GM23338 (cell line): ENCODE measurements at regions not wholly inside any gene's neighbourhood (a gene's known extent, or its start where the extent isn't known, plus 50 kb on each side); places are given as distances from the start of the nearest gene placed in this dataset.

ENCODE experiments used
- ATAC-seq: fragments of 200-7000 bp; cut with Tn5 transposase; 3 replicates; pipeline ENCODE4 v1.9.1; 2020
- DNase-seq: peaks from one replicate; pipeline ENCODE4 v3.0.0-alpha.2; 2015; ENCODE audit warnings: low spot score
- H2AFZ ChIP-seq: fragments of 200-600 bp; sonication (generic); 2 replicates; pipeline ENCODE4 v1.8.0; 2016; ENCODE audit warnings: antibody characterized with exemption, mild to moderate bottlenecking, moderate library complexity
- H3F3A ChIP-seq: fragments of 200-600 bp; sonication (generic); replicated peaks from 2 replicates; pipeline ENCODE4 v1.8.0; 2017; ENCODE audit warnings: antibody characterized with exemption, mixed run types, low read depth
- H3K27ac ChIP-seq: fragments of 200-600 bp; sonication (generic); 2 replicates; pipeline ENCODE4 v1.6.1; 2016; ENCODE audit warnings: low read depth
- H3K27me3 ChIP-seq: fragments of 200-600 bp; sonication (generic); 2 replicates; pipeline ENCODE4 v1.8.0; 2016; ENCODE audit warnings: mild to moderate bottlenecking, mixed run types, moderate library complexity; ENCODE audit not compliant: insufficient read depth
- H3K36me3 ChIP-seq: fragments of 200-600 bp; sonication (generic); 2 replicates; pipeline ENCODE4 v1.8.0; 2016; ENCODE audit warnings: mild to moderate bottlenecking; ENCODE audit not compliant: insufficient read depth
- H3K4me1 ChIP-seq: fragments of 200-600 bp; sonication (generic); 2 replicates; pipeline ENCODE4 v1.8.0; 2016; ENCODE audit warnings: mild to moderate bottlenecking, moderate library complexity; ENCODE audit not compliant: insufficient read depth
- H3K4me2 ChIP-seq: fragments of 200-600 bp; sonication (generic); 2 replicates; pipeline ENCODE4 v1.7.1; 2017; ENCODE audit warnings: mixed run types
- H3K4me3 ChIP-seq: fragments of 200-600 bp; sonication (generic); 2 replicates; pipeline ENCODE4 v1.6.1; 2016; ENCODE audit warnings: mixed run types
- H3K79me2 ChIP-seq: fragments of 200-600 bp; sonication (generic); replicated peaks from 2 replicates; pipeline ENCODE4 v1.8.0; 2017; ENCODE audit warnings: mild to moderate bottlenecking; ENCODE audit not compliant: insufficient read depth
- H3K9me2 ChIP-seq: fragments of 200-600 bp; sonication (generic); 2 replicates; pipeline ENCODE4 v1.8.0; 2017; ENCODE audit not compliant: insufficient read depth
- H4K20me1 ChIP-seq: fragments of 200-600 bp; sonication (generic); replicated peaks from 2 replicates; pipeline ENCODE4 v1.8.0; 2017; ENCODE audit warnings: mild to moderate bottlenecking; ENCODE audit not compliant: insufficient read depth
- H3K27ac Mint-ChIP-seq: 2 replicates; pipeline ENCODE4 v1.8.0; 2020; ENCODE audit warnings: inconsistent platforms, mild to moderate bottlenecking, moderate library complexity, mixed read lengths
- H3K27me3 Mint-ChIP-seq: 3 replicates; pipeline ENCODE4 v1.8.0; 2022; ENCODE audit warnings: low read depth, mild to moderate bottlenecking, moderate library complexity, mixed read lengths, inconsistent platforms; ENCODE audit not compliant: insufficient read depth, poor library complexity
- H3K36me3 Mint-ChIP-seq: 3 replicates; pipeline ENCODE4 v1.8.0; 2021; ENCODE audit warnings: low read depth, mild to moderate bottlenecking, inconsistent platforms, moderate library complexity, mixed read lengths
- H3K4me1 Mint-ChIP-seq: 3 replicates; pipeline ENCODE4 v1.8.0; 2020; ENCODE audit warnings: mild to moderate bottlenecking, inconsistent platforms, mixed read lengths
- H3K4me3 Mint-ChIP-seq: 3 replicates; pipeline ENCODE4 v1.8.0; 2021; ENCODE audit warnings: moderate library complexity, mild to moderate bottlenecking, inconsistent platforms, mixed read lengths
- H3K9me3 Mint-ChIP-seq: 3 replicates; pipeline ENCODE4 v1.8.0; 2020; ENCODE audit warnings: moderate library complexity, mild to moderate bottlenecking, inconsistent platforms, mixed read lengths
- CREB1 ChIP-seq: fragments of 250-450 bp; sonication (Bioruptor Pico); IDR thresholded peaks from 2 replicates; pipeline ENCODE4 v1.5.0; 2020; ENCODE audit warnings: low read depth, mild to moderate bottlenecking, moderate library complexity
- EZH2 ChIP-seq: fragments of 200-600 bp; sonication (generic); IDR thresholded peaks from one replicate; pipeline ENCODE4 v1.8.0; 2017; ENCODE audit warnings: antibody characterized with exemption, mild to moderate bottlenecking, low read depth; ENCODE audit not compliant: unreplicated experiment
- EZH2phosphoT487 ChIP-seq: fragments of 200-600 bp; sonication (generic); IDR thresholded peaks from one replicate; pipeline ENCODE4 v1.8.1; 2018; ENCODE audit warnings: antibody characterized with exemption; ENCODE audit not compliant: unreplicated experiment
- JUNB ChIP-seq: IDR thresholded peaks from one replicate; pipeline ENCODE4 v1.6.1; 2016; ENCODE audit warnings: antibody characterized with exemption; ENCODE audit not compliant: unreplicated experiment
- NANOG ChIP-seq: IDR thresholded peaks from 2 replicates; pipeline ENCODE4 v1.6.1; 2016; ENCODE audit warnings: antibody characterized with exemption, borderline replicate concordance
- POLR2AphosphoS5 ChIP-seq: IDR thresholded peaks from 2 replicates; pipeline ENCODE4 v1.6.1; 2016; ENCODE audit warnings: antibody characterized with exemption, low read depth
- ZNF114 ChIP-seq: fragments of 250-450 bp; sonication (Bioruptor Pico); IDR thresholded peaks from 2 replicates; pipeline ENCODE4 v1.5.0; 2020; ENCODE audit warnings: mild to moderate bottlenecking, moderate library complexity
- ZNF331 ChIP-seq: fragments of 250-450 bp; sonication (Bioruptor Pico); IDR thresholded peaks from 2 replicates; pipeline ENCODE4 v1.5.0; 2020; ENCODE audit warnings: low read depth, mild to moderate bottlenecking, moderate library complexity
- TF ChIP-seq, protein P1 (sequence below): fragments of 250-450 bp; sonication (Bioruptor Pico); IDR thresholded peaks from 2 replicates; pipeline ENCODE4 v1.5.0; 2020; ENCODE audit warnings: mild to moderate bottlenecking, moderate library complexity
- TF ChIP-seq, protein P2 (sequence below): IDR thresholded peaks from 2 replicates; pipeline ENCODE4 v1.6.1; 2016; ENCODE audit warnings: antibody characterized with exemption

GRCh38 chrX:13487731-13488505 is 81.5 kb upstream of the EGFL6 start (continued):
- TF ChIP-seq, protein P1, sequence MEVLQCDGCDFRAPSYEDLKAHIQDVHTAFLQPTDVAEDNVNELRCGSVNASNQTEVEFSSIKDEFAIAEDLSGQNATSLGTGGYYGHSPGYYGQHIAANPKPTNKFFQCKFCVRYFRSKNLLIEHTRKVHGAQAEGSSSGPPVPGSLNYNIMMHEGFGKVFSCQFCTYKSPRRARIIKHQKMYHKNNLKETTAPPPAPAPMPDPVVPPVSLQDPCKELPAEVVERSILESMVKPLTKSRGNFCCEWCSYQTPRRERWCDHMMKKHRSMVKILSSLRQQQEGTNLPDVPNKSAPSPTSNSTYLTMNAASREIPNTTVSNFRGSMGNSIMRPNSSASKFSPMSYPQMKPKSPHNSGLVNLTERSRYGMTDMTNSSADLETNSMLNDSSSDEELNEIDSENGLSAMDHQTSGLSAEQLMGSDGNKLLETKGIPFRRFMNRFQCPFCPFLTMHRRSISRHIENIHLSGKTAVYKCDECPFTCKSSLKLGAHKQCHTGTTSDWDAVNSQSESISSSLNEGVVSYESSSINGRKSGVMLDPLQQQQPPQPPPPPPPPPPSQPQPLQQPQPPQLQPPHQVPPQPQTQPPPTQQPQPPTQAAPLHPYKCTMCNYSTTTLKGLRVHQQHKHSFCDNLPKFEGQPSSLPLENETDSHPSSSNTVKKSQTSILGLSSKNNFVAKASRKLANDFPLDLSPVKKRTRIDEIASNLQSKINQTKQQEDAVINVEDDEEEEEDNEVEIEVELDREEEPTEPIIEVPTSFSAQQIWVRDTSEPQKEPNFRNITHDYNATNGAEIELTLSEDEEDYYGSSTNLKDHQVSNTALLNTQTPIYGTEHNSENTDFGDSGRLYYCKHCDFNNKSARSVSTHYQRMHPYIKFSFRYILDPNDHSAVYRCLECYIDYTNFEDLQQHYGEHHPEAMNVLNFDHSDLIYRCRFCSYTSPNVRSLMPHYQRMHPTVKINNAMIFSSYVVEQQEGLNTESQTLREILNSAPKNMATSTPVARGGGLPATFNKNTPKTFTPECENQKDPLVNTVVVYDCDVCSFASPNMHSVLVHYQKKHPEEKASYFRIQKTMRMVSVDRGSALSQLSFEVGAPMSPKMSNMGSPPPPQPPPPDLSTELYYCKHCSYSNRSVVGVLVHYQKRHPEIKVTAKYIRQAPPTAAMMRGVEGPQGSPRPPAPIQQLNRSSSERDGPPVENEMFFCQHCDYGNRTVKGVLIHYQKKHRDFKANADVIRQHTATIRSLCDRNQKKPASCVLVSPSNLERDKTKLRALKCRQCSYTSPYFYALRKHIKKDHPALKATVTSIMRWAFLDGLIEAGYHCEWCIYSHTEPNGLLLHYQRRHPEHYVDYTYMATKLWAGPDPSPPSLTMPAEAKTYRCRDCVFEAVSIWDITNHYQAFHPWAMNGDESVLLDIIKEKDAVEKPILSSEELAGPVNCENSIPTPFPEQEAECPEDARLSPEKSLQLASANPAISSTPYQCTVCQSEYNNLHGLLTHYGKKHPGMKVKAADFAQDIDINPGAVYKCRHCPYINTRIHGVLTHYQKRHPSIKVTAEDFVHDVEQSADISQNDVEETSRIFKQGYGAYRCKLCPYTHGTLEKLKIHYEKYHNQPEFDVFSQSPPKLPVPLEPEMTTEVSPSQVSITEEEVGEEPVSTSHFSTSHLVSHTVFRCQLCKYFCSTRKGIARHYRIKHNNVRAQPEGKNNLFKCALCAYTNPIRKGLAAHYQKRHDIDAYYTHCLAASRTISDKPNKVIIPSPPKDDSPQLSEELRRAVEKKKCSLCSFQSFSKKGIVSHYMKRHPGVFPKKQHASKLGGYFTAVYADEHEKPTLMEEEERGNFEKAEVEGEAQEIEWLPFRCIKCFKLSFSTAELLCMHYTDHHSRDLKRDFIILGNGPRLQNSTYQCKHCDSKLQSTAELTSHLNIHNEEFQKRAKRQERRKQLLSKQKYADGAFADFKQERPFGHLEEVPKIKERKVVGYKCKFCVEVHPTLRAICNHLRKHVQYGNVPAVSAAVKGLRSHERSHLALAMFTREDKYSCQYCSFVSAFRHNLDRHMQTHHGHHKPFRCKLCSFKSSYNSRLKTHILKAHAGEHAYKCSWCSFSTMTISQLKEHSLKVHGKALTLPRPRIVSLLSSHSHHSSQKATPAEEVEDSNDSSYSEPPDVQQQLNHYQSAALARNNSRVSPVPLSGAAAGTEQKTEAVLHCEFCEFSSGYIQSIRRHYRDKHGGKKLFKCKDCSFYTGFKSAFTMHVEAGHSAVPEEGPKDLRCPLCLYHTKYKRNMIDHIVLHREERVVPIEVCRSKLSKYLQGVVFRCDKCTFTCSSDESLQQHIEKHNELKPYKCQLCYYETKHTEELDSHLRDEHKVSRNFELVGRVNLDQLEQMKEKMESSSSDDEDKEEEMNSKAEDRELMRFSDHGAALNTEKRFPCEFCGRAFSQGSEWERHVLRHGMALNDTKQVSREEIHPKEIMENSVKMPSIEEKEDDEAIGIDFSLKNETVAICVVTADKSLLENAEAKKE: no peak
- no peak for TF ChIP-seq ZNF331 (CRISPR knock-in tag)
- no peak for TF ChIP-seq CREB1
- TF ChIP-seq, protein P2, sequence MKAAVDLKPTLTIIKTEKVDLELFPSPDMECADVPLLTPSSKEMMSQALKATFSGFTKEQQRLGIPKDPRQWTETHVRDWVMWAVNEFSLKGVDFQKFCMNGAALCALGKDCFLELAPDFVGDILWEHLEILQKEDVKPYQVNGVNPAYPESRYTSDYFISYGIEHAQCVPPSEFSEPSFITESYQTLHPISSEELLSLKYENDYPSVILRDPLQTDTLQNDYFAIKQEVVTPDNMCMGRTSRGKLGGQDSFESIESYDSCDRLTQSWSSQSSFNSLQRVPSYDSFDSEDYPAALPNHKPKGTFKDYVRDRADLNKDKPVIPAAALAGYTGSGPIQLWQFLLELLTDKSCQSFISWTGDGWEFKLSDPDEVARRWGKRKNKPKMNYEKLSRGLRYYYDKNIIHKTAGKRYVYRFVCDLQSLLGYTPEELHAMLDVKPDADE: no peak
- TF ChIP-seq POLR2AphosphoS5: no peak

- H3K27me3 ChIP-seq: no peaks in the 10 kb centered on the region
- H3K36me3 Mint-ChIP-seq: no peaks in the 10 kb centered on the region
- H3F3A ChIP-seq: no peaks in the 10 kb centered on the region
- H3K9me2 ChIP-seq: no peaks in the 10 kb centered on the region
- H3K4me3 ChIP-seq: no peak overlapping the region
- H2AFZ ChIP-seq: no peak overlapping the region
- H3K27ac Mint-ChIP-seq: no peak overlapping the region
- peaks cover 10% of the 10 kb centered on the region; the same call in 2 of the 3 replicates for H3K4me1 Mint-ChIP-seq
- H3K27me3 Mint-ChIP-seq: peaks cover 5% of the 10 kb centered on the region
- no peaks in the 10 kb centered on the region for H3K79me2 ChIP-seq
- no peak overlapping the region for H3K4me2 ChIP-seq
- DNase-seq (no peak), ATAC-seq (no peak)
- H3K4me1 ChIP-seq: no peaks in the 10 kb centered on the region
- no peaks in the 10 kb centered on the region for H3K9me3 Mint-ChIP-seq
- no peak overlapping the region for H3K4me3 Mint-ChIP-seq
- H4K20me1 ChIP-seq: no peaks in the 10 kb centered on the region
- H3K36me3 ChIP-seq: no peaks in the 10 kb centered on the region
- H3K27ac ChIP-seq: no peak overlapping the region
- TF ChIP-seq EZH2: no peak
- TF ChIP-seq CREB1: no peak
- TF ChIP-seq, protein P2: no peak
- TF ChIP-seq NANOG: no peak
- TF ChIP-seq JUNB: no peak
- no peak for TF ChIP-seq POLR2AphosphoS5
- TF ChIP-seq EZH2phosphoT487: no peak
- TF ChIP-seq ZNF114 (CRISPR knock-in tag): no peak
Measured at GRCh38 chrX:13485167-13485566, 84.2 kb upstream of the EGFL6 start.
